ENCODE measurements at regions not wholly inside any gene's neighbourhood (a gene's known extent, or its start where the extent isn't known, plus 50 kb on each side); places are given as distances from the start of the nearest gene placed in this dataset.

GRCh38 chr11:134863294-134863693, 451.3 kb upstream of the B3GAT1 start:
- TF ChIP-seq CTCF (conservative IDR thresholded peaks at IDR 0.05; ENCODE audit: low read length), result no peak
- TF ChIP-seq EZH2phosphoT487 (IDR thresholded peaks at IDR 0.05; ENCODE audit: borderline replicate concordance), result no peak

Measured in Loucy (cell line).